SK-N-SH (cell line): ENCODE measurements at regions not wholly inside any gene's neighbourhood (a gene's known extent, or its start where the extent isn't known, plus 50 kb on each side); places are given as distances from the start of the nearest gene placed in this dataset.

Experiments
- EP300 ChIP-seq, 2 experiments: IDR thresholded peaks; 2 replicates each; pipeline versions ENCODE4 v1.4.0 to v1.6.1; 2012; ENCODE audit warnings: borderline replicate concordance in 1 of 2, low read depth in 1 of 2, low read length in 1 of 2
- GABPA ChIP-seq: IDR thresholded peaks from 2 replicates; pipeline ENCODE4 v1.4.0; 2012; ENCODE audit warnings: low read depth, mild to moderate bottlenecking
- JUND ChIP-seq: IDR thresholded peaks from 2 replicates; pipeline ENCODE4 v1.4.0; 2012
- NFIC ChIP-seq: IDR thresholded peaks from 2 replicates; pipeline ENCODE4 v1.4.0; 2012; ENCODE audit warnings: borderline replicate concordance
- RAD21 ChIP-seq: IDR thresholded peaks from 2 replicates; pipeline ENCODE4 v1.6.1; 2012; ENCODE audit warnings: mild to moderate bottlenecking, low read length
- SIN3A ChIP-seq: IDR thresholded peaks from 2 replicates; pipeline ENCODE4 v1.6.1; 2012; ENCODE audit warnings: low read depth, mild to moderate bottlenecking, low read length, moderate library complexity, borderline replicate concordance
- TAF1 ChIP-seq: IDR thresholded peaks from 2 replicates; pipeline ENCODE4 v1.6.1; 2012; ENCODE audit warnings: low read depth, mild to moderate bottlenecking, low read length, moderate library complexity, borderline replicate concordance
- TCF12 ChIP-seq: IDR thresholded peaks from 2 replicates; pipeline ENCODE4 v1.4.0; 2012
- ZBTB33 ChIP-seq: IDR thresholded peaks from 2 replicates; pipeline ENCODE4 v1.4.0; 2012; ENCODE audit warnings: low read depth, borderline replicate concordance
- TF ChIP-seq, protein P1 (sequence below): fragments of 200-600 bp; sonication (generic); IDR thresholded peaks from 2 replicates; pipeline ENCODE4 v1.6.1; 2017; ENCODE audit warnings: antibody characterized with exemption, mild to moderate bottlenecking, moderate library complexity
- TF ChIP-seq, protein P2 (sequence below): IDR thresholded peaks from 2 replicates; pipeline ENCODE4 v1.6.1; 2012; ENCODE audit warnings: mild to moderate bottlenecking, low read depth, low read length, moderate library complexity

DNA sequence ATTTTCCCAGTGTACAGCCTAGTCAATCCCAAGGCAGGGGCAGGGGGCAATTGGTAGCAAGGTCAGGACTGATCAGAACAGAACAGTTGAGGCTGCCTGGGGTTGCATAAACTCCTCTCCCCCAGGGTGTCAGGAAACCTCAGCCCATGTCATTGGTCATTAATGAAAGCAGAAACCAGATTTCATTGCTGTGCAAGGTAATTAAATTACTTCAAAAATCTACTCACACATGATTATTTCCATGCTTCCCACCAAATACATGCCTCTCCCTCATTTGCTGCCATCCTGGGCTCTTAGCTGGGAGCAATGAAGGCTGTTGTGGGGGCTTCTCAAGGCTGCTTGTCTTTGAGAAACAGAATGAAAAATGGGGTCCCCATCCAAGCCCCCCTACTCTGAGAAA is 124.2 kb downstream of the PHETA1 start:
- TF ChIP-seq, protein P1, sequence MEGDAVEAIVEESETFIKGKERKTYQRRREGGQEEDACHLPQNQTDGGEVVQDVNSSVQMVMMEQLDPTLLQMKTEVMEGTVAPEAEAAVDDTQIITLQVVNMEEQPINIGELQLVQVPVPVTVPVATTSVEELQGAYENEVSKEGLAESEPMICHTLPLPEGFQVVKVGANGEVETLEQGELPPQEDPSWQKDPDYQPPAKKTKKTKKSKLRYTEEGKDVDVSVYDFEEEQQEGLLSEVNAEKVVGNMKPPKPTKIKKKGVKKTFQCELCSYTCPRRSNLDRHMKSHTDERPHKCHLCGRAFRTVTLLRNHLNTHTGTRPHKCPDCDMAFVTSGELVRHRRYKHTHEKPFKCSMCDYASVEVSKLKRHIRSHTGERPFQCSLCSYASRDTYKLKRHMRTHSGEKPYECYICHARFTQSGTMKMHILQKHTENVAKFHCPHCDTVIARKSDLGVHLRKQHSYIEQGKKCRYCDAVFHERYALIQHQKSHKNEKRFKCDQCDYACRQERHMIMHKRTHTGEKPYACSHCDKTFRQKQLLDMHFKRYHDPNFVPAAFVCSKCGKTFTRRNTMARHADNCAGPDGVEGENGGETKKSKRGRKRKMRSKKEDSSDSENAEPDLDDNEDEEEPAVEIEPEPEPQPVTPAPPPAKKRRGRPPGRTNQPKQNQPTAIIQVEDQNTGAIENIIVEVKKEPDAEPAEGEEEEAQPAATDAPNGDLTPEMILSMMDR, result no peak
- TF ChIP-seq, protein P2, sequence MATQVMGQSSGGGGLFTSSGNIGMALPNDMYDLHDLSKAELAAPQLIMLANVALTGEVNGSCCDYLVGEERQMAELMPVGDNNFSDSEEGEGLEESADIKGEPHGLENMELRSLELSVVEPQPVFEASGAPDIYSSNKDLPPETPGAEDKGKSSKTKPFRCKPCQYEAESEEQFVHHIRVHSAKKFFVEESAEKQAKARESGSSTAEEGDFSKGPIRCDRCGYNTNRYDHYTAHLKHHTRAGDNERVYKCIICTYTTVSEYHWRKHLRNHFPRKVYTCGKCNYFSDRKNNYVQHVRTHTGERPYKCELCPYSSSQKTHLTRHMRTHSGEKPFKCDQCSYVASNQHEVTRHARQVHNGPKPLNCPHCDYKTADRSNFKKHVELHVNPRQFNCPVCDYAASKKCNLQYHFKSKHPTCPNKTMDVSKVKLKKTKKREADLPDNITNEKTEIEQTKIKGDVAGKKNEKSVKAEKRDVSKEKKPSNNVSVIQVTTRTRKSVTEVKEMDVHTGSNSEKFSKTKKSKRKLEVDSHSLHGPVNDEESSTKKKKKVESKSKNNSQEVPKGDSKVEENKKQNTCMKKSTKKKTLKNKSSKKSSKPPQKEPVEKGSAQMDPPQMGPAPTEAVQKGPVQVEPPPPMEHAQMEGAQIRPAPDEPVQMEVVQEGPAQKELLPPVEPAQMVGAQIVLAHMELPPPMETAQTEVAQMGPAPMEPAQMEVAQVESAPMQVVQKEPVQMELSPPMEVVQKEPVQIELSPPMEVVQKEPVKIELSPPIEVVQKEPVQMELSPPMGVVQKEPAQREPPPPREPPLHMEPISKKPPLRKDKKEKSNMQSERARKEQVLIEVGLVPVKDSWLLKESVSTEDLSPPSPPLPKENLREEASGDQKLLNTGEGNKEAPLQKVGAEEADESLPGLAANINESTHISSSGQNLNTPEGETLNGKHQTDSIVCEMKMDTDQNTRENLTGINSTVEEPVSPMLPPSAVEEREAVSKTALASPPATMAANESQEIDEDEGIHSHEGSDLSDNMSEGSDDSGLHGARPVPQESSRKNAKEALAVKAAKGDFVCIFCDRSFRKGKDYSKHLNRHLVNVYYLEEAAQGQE, result no peak
- TF ChIP-seq EP300 (IDR thresholded peaks at IDR 0.05; ENCODE audit: borderline replicate concordance in 1 of 2, low read depth in 1 of 2, low read length in 1 of 2), result peak in 1 of 2 experiments; percentile 80; a peak in 1 of 4 replicates
- no peak for TF ChIP-seq JUND
- TF ChIP-seq GABPA, result no peak
- no peak for TF ChIP-seq TCF12
- TF ChIP-seq RAD21, result no peak
- TF ChIP-seq NFIC, result no peak
- TF ChIP-seq TAF1, result no peak
- TF ChIP-seq SIN3A, result no peak
- no peak for TF ChIP-seq ZBTB33
